ENCODE measurements at regions not wholly inside any gene's neighbourhood (a gene's known extent, or its start where the extent isn't known, plus 50 kb on each side); places are given as distances from the start of the nearest gene placed in this dataset.
"Not testable (repeated sequence)": the region's sequence is repeated elsewhere in the genome, so short reads cannot be mapped to it uniquely, and the experiment has no call there.

- H3K27ac ChIP-seq; H3K36me3 ChIP-seq; H3K9me3 ChIP-seq; H3K27me3 ChIP-seq (ENCODE audit: low read depth); H3K4me1 ChIP-seq; H3K4me3 ChIP-seq; intact Hi-C loops (cut with DNase I); DNase-seq; ATAC-seq: not testable (repeated sequence)
These were observed 948.1 kb downstream of the TMEM121 start for GRCh38 chr14:106474261-106475028.

GRCh38 chr14:106475214-106475613 lies 948.8 kb downstream of the TMEM121 start:
- intact Hi-C loops (cut with DNase I); ATAC-seq; H3K27ac ChIP-seq; H3K36me3 ChIP-seq; H3K4me3 ChIP-seq; H3K4me1 ChIP-seq; H3K9me3 ChIP-seq; DNase-seq; H3K27me3 ChIP-seq (ENCODE audit: low read depth): not testable (repeated sequence)

- ATAC-seq; H3K27ac ChIP-seq; H3K9me3 ChIP-seq; H3K36me3 ChIP-seq; H3K4me3 ChIP-seq; H3K4me1 ChIP-seq; DNase-seq; H3K27me3 ChIP-seq (ENCODE audit: low read depth); intact Hi-C loops (cut with DNase I): not testable (repeated sequence)
These were observed 951.2 kb downstream of the TMEM121 start for GRCh38 chr14:106477600-106477999.

GRCh38 chr14:106480287-106480686 lies 953.9 kb downstream of the TMEM121 start:
- H3K4me1 ChIP-seq; H3K27me3 ChIP-seq (ENCODE audit: low read depth); ATAC-seq; H3K27ac ChIP-seq; H3K9me3 ChIP-seq; intact Hi-C loops (cut with DNase I); H3K4me3 ChIP-seq; DNase-seq; H3K36me3 ChIP-seq: not testable (repeated sequence)

- H3K9me3 ChIP-seq; H3K4me1 ChIP-seq; DNase-seq; H3K36me3 ChIP-seq; ATAC-seq; intact Hi-C loops (cut with DNase I); H3K27ac ChIP-seq; H3K4me3 ChIP-seq; H3K27me3 ChIP-seq (ENCODE audit: low read depth): not testable (repeated sequence)
These were observed 955.8 kb downstream of the TMEM121 start for GRCh38 chr14:106482213-106482612.

GRCh38 chr14:106487600-106487999 lies 961.2 kb downstream of the TMEM121 start:
- TF ChIP-seq CTCF (IDR thresholded peaks at IDR 0.05) = no peak
- H3K4me3 ChIP-seq = no peak overlapping the region
- H3K36me3 ChIP-seq = no peaks in the 10 kb centered on the region
- no peak for ATAC-seq
- H3K9me3 ChIP-seq = no peaks in the 10 kb centered on the region
- intact Hi-C loops (cut with DNase I) = no loop called here
- H3K27ac ChIP-seq = no peak overlapping the region
- no peaks in the 10 kb centered on the region for H3K27me3 ChIP-seq (ENCODE audit: low read depth)
- no peaks in the 10 kb centered on the region for H3K4me1 ChIP-seq
- DNase-seq = no peak

GRCh38 chr14:106488291-106488690 lies 961.9 kb downstream of the TMEM121 start:
- Histone ChIP-seq H3K4me3 (no peak overlapping the region), H3K4me1 (no peaks in the 10 kb centered on the region), H3K36me3 (no peaks in the 10 kb centered on the region), H3K9me3 (no peaks in the 10 kb centered on the region), H3K27me3 (ENCODE audit: low read depth) (no peaks in the 10 kb centered on the region), H3K27ac (no peak overlapping the region)
- TF ChIP-seq CTCF (IDR thresholded peaks at IDR 0.05) = no peak
- intact Hi-C loops (cut with DNase I) = no loop called here
- ATAC-seq (no peak), DNase-seq (no peak)

GRCh38 chr14:106489112-106489881 lies 962.9 kb downstream of the TMEM121 start:
- H3K36me3 ChIP-seq = no peaks in the 10 kb centered on the region
- H3K4me3 ChIP-seq = no peak overlapping the region
- ATAC-seq = no peak
- no peak for DNase-seq
- intact Hi-C loops (cut with DNase I) = no loop called here
- H3K4me1 ChIP-seq = no peaks in the 10 kb centered on the region
- H3K27me3 ChIP-seq (ENCODE audit: low read depth) = no peaks in the 10 kb centered on the region
- no peak overlapping the region for H3K27ac ChIP-seq
- TF ChIP-seq CTCF (IDR thresholded peaks at IDR 0.05) = no peak
- H3K9me3 ChIP-seq = no peaks in the 10 kb centered on the region

All from lower lobe of right lung (tissue), 2 donors.